NT2/D1 (cell line): ENCODE measurements at regions not wholly inside any gene's neighbourhood (a gene's known extent, or its start where the extent isn't known, plus 50 kb on each side); places are given as distances from the start of the nearest gene placed in this dataset.
"Not testable (repeated sequence)": the region's sequence is repeated elsewhere in the genome, so short reads cannot be mapped to it uniquely, and the experiment has no call there.

Experiments
- DNase-seq: peaks from one replicate; pipeline ENCODE4 v3.0.0-alpha.2; 2011; ENCODE audit warnings: low read depth, low spot score
- H3K27me3 ChIP-seq: 2 replicates; pipeline ENCODE4 v1.6.0; 2011; ENCODE audit warnings: mild to moderate bottlenecking; ENCODE audit not compliant: insufficient read length, insufficient read depth
- H3K36me3 ChIP-seq: 2 replicates; pipeline ENCODE4 v1.6.1; 2011; ENCODE audit warnings: mild to moderate bottlenecking, low read length, mixed read lengths; ENCODE audit not compliant: insufficient read depth, insufficient read length
- H3K4me1 ChIP-seq: 2 replicates; pipeline ENCODE4 v1.5.1; 2011; ENCODE audit not compliant: insufficient read depth, insufficient read length
- H3K4me3 ChIP-seq: 2 replicates; pipeline ENCODE4 v1.5.1; 2011; ENCODE audit warnings: low read depth; ENCODE audit not compliant: insufficient read length
- H3K9ac ChIP-seq: 2 replicates; pipeline ENCODE4 v1.6.0; 2011; ENCODE audit warnings: low read depth; ENCODE audit not compliant: insufficient read length
- H3K9me3 ChIP-seq: 2 replicates; pipeline ENCODE4 v1.5.1; 2011; ENCODE audit warnings: mild to moderate bottlenecking, low read length; ENCODE audit not compliant: insufficient read depth
- SUZ12 ChIP-seq: IDR thresholded peaks from 2 replicates; pipeline ENCODE4 v1.6.1; 2011; ENCODE audit not compliant: insufficient read length, insufficient read depth; ENCODE audit errors: extremely low read depth
- YY1 ChIP-seq: IDR thresholded peaks from 2 replicates; pipeline ENCODE4 v1.6.1; 2011; ENCODE audit not compliant: insufficient read length, insufficient read depth
- ZNF274 ChIP-seq: IDR thresholded peaks from 2 replicates; pipeline ENCODE4 v1.6.1; 2011; ENCODE audit warnings: mild to moderate bottlenecking, low read depth, low read length

GRCh38 chr3:82556113-82556512 lies 794.7 kb upstream of the GBE1 start:
- DNase-seq, result no peak
- Histone ChIP-seq H3K9ac (no peak overlapping the region), H3K9me3 (no peaks in the 10 kb centered on the region), H3K4me3 (no peak overlapping the region), H3K4me1 (no peaks in the 10 kb centered on the region), H3K27me3 (no peaks in the 10 kb centered on the region), H3K36me3 (no peaks in the 10 kb centered on the region)
- TF ChIP-seq SUZ12, result no peak
- TF ChIP-seq ZNF274, result no peak
- TF ChIP-seq YY1, result no peak

GRCh38 chr3:82542556-82542955 lies 781.1 kb upstream of the GBE1 start:
- H3K9ac ChIP-seq, H3K4me3 ChIP-seq: not testable (repeated sequence)

GRCh38 chr3:82521657-82522056 lies 760.2 kb upstream of the GBE1 start:
- H3K36me3 ChIP-seq, result no peaks in the 10 kb centered on the region
- H3K9ac ChIP-seq, result no peak overlapping the region
- H3K4me3 ChIP-seq, result no peak overlapping the region
- no peaks in the 10 kb centered on the region for H3K4me1 ChIP-seq
- no peak for DNase-seq
- no peak for TF ChIP-seq YY1
- TF ChIP-seq ZNF274, result no peak
- TF ChIP-seq SUZ12, result no peak
- no peaks in the 10 kb centered on the region for H3K27me3 ChIP-seq
- no peaks in the 10 kb centered on the region for H3K9me3 ChIP-seq

More at GRCh38 chr3:82542556-82542955, 781.1 kb upstream of the GBE1 start:
- H3K9me3 ChIP-seq, H3K36me3 ChIP-seq, H3K4me1 ChIP-seq, DNase-seq, H3K27me3 ChIP-seq: not testable (repeated sequence)

- DNase-seq, result no peak
- no peaks in the 10 kb centered on the region for H3K27me3 ChIP-seq
- no peaks in the 10 kb centered on the region for H3K4me1 ChIP-seq
- no peaks in the 10 kb centered on the region for H3K36me3 ChIP-seq
- TF ChIP-seq SUZ12 (no peak), ZNF274 (no peak)
- no peak overlapping the region for H3K9ac ChIP-seq
- H3K9me3 ChIP-seq, result no peaks in the 10 kb centered on the region
- H3K4me3 ChIP-seq, result no peak overlapping the region
Measured at GRCh38 chr3:82520846-82521245, 759.4 kb upstream of the GBE1 start.

GRCh38 chr3:82509951-82510603 lies 748.6 kb upstream of the GBE1 start:
- 0 out of 2 replicates have a peak, but pooled peaks cover 4% of the 10 kb centered on the region for H3K9me3 ChIP-seq
- DNase-seq, result no peak
- TF ChIP-seq SUZ12, result no peak
- no peak for TF ChIP-seq ZNF274
- TF ChIP-seq YY1, result no peak
- H3K4me3 ChIP-seq, result no peak overlapping the region
- no peaks in the 10 kb centered on the region for H3K4me1 ChIP-seq
- H3K9ac ChIP-seq, result no peak overlapping the region
- H3K36me3 ChIP-seq, result no peaks in the 10 kb centered on the region
- no peaks in the 10 kb centered on the region for H3K27me3 ChIP-seq

- no peak for TF ChIP-seq YY1
- TF ChIP-seq SUZ12, result no peak
- no peak for TF ChIP-seq ZNF274
- DNase-seq, result no peak
- Histone ChIP-seq H3K9me3 (0 out of 2 replicates have a peak, but pooled peaks cover 4% of the 10 kb centered on the region), H3K9ac (no peak overlapping the region), H3K4me3 (no peak overlapping the region), H3K36me3 (no peaks in the 10 kb centered on the region), H3K27me3 (no peaks in the 10 kb centered on the region), H3K4me1 (no peaks in the 10 kb centered on the region)
Measured at GRCh38 chr3:82509106-82509842, 747.8 kb upstream of the GBE1 start.

GRCh38 chr3:82506204-82506603 lies 744.8 kb upstream of the GBE1 start:
- 0 out of 2 replicates have a peak, but pooled peaks cover 4% of the 10 kb centered on the region for H3K9me3 ChIP-seq
- no peak for DNase-seq
- no peak overlapping the region for H3K9ac ChIP-seq
- no peak overlapping the region for H3K4me3 ChIP-seq
- no peaks in the 10 kb centered on the region for H3K27me3 ChIP-seq
- TF ChIP-seq ZNF274 (no peak), YY1 (no peak), SUZ12 (no peak)
- no peaks in the 10 kb centered on the region for H3K36me3 ChIP-seq
- no peaks in the 10 kb centered on the region for H3K4me1 ChIP-seq
